ENCODE measurements at regions not wholly inside any gene's neighbourhood (a gene's known extent, or its start where the extent isn't known, plus 50 kb on each side); places are given as distances from the start of the nearest gene placed in this dataset.

- no peaks in the 10 kb centered on the region for H3K27me3 Mint-ChIP-seq (ENCODE audit: unreplicated experiment)
Measured at GRCh38 chr12:98073610-98074009, 441.8 kb upstream of the TMPO start.

GRCh38 chr12:98074286-98074685 lies 441.1 kb upstream of the TMPO start:
- Mint-ChIP-seq H3K36me3 (ENCODE audit: unreplicated experiment) (peaks cover 5% of the 10 kb centered on the region), H3K4me1 (ENCODE audit: low read depth, unreplicated experiment) (no peaks in the 10 kb centered on the region), H3K27me3 (ENCODE audit: unreplicated experiment) (no peaks in the 10 kb centered on the region), H3K27ac (ENCODE audit: unreplicated experiment) (no peak overlapping the region), H3K4me3 (ENCODE audit: unreplicated experiment) (no peak overlapping the region), H3K9me3 (ENCODE audit: unreplicated experiment) (no peaks in the 10 kb centered on the region)
- DNase-seq, result no peak
- no peak for TF ChIP-seq CTCF (IDR thresholded peaks at IDR 0.05; ENCODE audit: partially characterized antibody, unreplicated experiment)

More at GRCh38 chr12:98073610-98074009, 441.8 kb upstream of the TMPO start:
- no peaks in the 10 kb centered on the region for H3K9me3 Mint-ChIP-seq (ENCODE audit: unreplicated experiment)
- TF ChIP-seq CTCF (IDR thresholded peaks at IDR 0.05; ENCODE audit: partially characterized antibody, unreplicated experiment), result no peak
- no peak for DNase-seq
- no peaks in the 10 kb centered on the region for H3K4me1 Mint-ChIP-seq (ENCODE audit: low read depth, unreplicated experiment)
- H3K36me3 Mint-ChIP-seq (ENCODE audit: unreplicated experiment), result peaks cover 5% of the 10 kb centered on the region
- H3K4me3 Mint-ChIP-seq (ENCODE audit: unreplicated experiment), result no peak overlapping the region
- H3K27ac Mint-ChIP-seq (ENCODE audit: unreplicated experiment), result no peak overlapping the region

GRCh38 chr12:98084391-98084790 lies 431.0 kb upstream of the TMPO start:
- H3K4me1 Mint-ChIP-seq (ENCODE audit: low read depth, unreplicated experiment), result peaks cover 3% of the 10 kb centered on the region
- H3K27ac Mint-ChIP-seq (ENCODE audit: unreplicated experiment), result no peak overlapping the region
- H3K36me3 Mint-ChIP-seq (ENCODE audit: unreplicated experiment), result no peaks in the 10 kb centered on the region
- TF ChIP-seq CTCF (IDR thresholded peaks at IDR 0.05; ENCODE audit: partially characterized antibody, unreplicated experiment), result no peak
- DNase-seq, result no peak
- H3K9me3 Mint-ChIP-seq (ENCODE audit: unreplicated experiment), result peaks cover 4% of the 10 kb centered on the region
- H3K27me3 Mint-ChIP-seq (ENCODE audit: unreplicated experiment), result peaks cover 2% of the 10 kb centered on the region
- H3K4me3 Mint-ChIP-seq (ENCODE audit: unreplicated experiment), result no peak overlapping the region

GRCh38 chr12:98085046-98085755 lies 430.2 kb upstream of the TMPO start:
- Mint-ChIP-seq H3K27me3 (ENCODE audit: unreplicated experiment) (peaks cover 2% of the 10 kb centered on the region), H3K36me3 (ENCODE audit: unreplicated experiment) (no peaks in the 10 kb centered on the region), H3K4me3 (ENCODE audit: unreplicated experiment) (no peak overlapping the region), H3K4me1 (ENCODE audit: low read depth, unreplicated experiment) (peaks cover 3% of the 10 kb centered on the region), H3K27ac (ENCODE audit: unreplicated experiment) (no peak overlapping the region), H3K9me3 (ENCODE audit: unreplicated experiment) (peaks cover 4% of the 10 kb centered on the region)
- no peak for TF ChIP-seq CTCF (IDR thresholded peaks at IDR 0.05; ENCODE audit: partially characterized antibody, unreplicated experiment)
- DNase-seq, result no peak

- no peak for DNase-seq
- Mint-ChIP-seq H3K27me3 (ENCODE audit: unreplicated experiment) (no peaks in the 10 kb centered on the region), H3K27ac (ENCODE audit: unreplicated experiment) (no peak overlapping the region), H3K36me3 (ENCODE audit: unreplicated experiment) (peaks cover 6% of the 10 kb centered on the region), H3K9me3 (ENCODE audit: unreplicated experiment) (peaks cover 5% of the 10 kb centered on the region), H3K4me3 (ENCODE audit: unreplicated experiment) (no peak overlapping the region), H3K4me1 (ENCODE audit: low read depth, unreplicated experiment) (no peaks in the 10 kb centered on the region)
- no peak for TF ChIP-seq CTCF (IDR thresholded peaks at IDR 0.05; ENCODE audit: partially characterized antibody, unreplicated experiment)
Measured at GRCh38 chr12:98090731-98091130, 424.7 kb upstream of the TMPO start.

Measured in glutamatergic neuron (in vitro differentiated cells).